HepG2 (cell line): ENCODE measurements at regions not wholly inside any gene's neighbourhood (a gene's known extent, or its start where the extent isn't known, plus 50 kb on each side); places are given as distances from the start of the nearest gene placed in this dataset.

Source experiments
- ATAC-seq: fragments of 200-7000 bp; cut with Tn5 transposase; 3 replicates; pipeline ENCODE4 v1.9.1; 2020; ENCODE audit warnings: mild to moderate bottlenecking, moderate library complexity
- BruUV-seq: library from RNA; stranded (reverse); fragments of 400-500 nt; replicated peaks from 2 replicates; lab custom pipeline; 2021; lab: Mats Ljungman, UMichigan
- CTCF ChIA-PET: fragments of 300-600 bp; formaldehyde crosslinking; extraction: SDS; loops from one replicate; lab custom pipeline; 2021; ENCODE audit warnings: low total read pairs, inconsistent platforms, low intra/inter-chr PET ratio; lab: Yijun Ruan, JAX
- POLR2A ChIA-PET: fragments of 350-600 bp; sonication (Branson Sonifier 250); formaldehyde crosslinking; loops from one replicate; lab custom pipeline; 2020; ENCODE audit warnings: antibody characterized with exemption, inconsistent platforms; lab: Yijun Ruan, JAX
- DNase-seq: peaks from one replicate; pipeline ENCODE4 v3.0.0-alpha.2; 2015; ENCODE audit warnings: low spot score
- FAIRE-seq: peaks from 3 replicates; lab custom pipeline; 2011; peaks lifted over from hg19 to GRCh38; lab: Jason Lieb, UNC
- H2AFZ ChIP-seq: one replicate; pipeline ENCODE4 v1.6.1; 2011; ENCODE audit warnings: low read length, inconsistent platforms
- H3K27ac ChIP-seq: fragments of 300-600 bp; 3 replicates; pipeline ENCODE4 v1.8.0; 2011; ENCODE audit warnings: mixed run types, mild to moderate bottlenecking, mixed read lengths, low read length, inconsistent platforms; ENCODE audit not compliant: insufficient read depth; ENCODE audit errors: extremely low read length
- H3K27me3 ChIP-seq, 2 experiments: fragments of 200-600 bp in 1 of 2; 2 replicates in 1 of 2; 3 replicates in 1 of 2; pipeline versions ENCODE4 v1.6.0 to v1.8.0; 2011; ENCODE audit warnings: low read length in 2 of 2, mild to moderate bottlenecking in 2 of 2, moderate library complexity in 2 of 2, inconsistent platforms in 1 of 2; ENCODE audit not compliant: insufficient read depth in 2 of 2, control insufficient read depth in 1 of 2
- H3K36me3 ChIP-seq, 2 experiments: fragments of 200-600 bp in 1 of 2; replicated peaks in 1 of 2; 2 replicates in 1 of 2; 3 replicates in 1 of 2; pipeline versions ENCODE4 v1.5.1 to v1.8.0; 2011; ENCODE audit warnings: low read length in 2 of 2, inconsistent platforms in 1 of 2; ENCODE audit not compliant: insufficient read depth in 2 of 2, control insufficient read depth in 1 of 2
- H3K4me1 ChIP-seq: 2 replicates; pipeline ENCODE4 v1.5.1; 2012; ENCODE audit warnings: low read length, inconsistent platforms; ENCODE audit not compliant: insufficient read depth
- H3K4me2 ChIP-seq: 2 replicates; pipeline ENCODE4 v1.6.0; 2011; ENCODE audit warnings: low read depth, low read length, inconsistent platforms
- H3K4me3 ChIP-seq, 3 experiments: fragments of 200-600 bp in 1 of 3; sonication (generic), shearing (Covaris generic) in 1 of 3; replicated peaks in 1 of 3; 2 replicates each; pipeline ENCODE4 v1.5.1; 2011 to 2016; ENCODE audit warnings: low read length in 3 of 3, inconsistent platforms in 2 of 3, low read depth in 2 of 3, mild to moderate bottlenecking in 2 of 3, control low read depth in 1 of 3, mixed read lengths in 1 of 3; ENCODE audit not compliant: insufficient read depth in 1 of 3
- H3K79me2 ChIP-seq: one replicate; pipeline ENCODE4 v1.6.1; 2011; ENCODE audit warnings: low read length, inconsistent platforms; ENCODE audit not compliant: insufficient read depth
- H3K9ac ChIP-seq: 2 replicates; pipeline ENCODE4 v1.6.0; 2011; ENCODE audit warnings: mild to moderate bottlenecking, low read depth, low read length, inconsistent platforms; ENCODE audit not compliant: insufficient read depth
- H3K9me3 ChIP-seq: 2 replicates; pipeline ENCODE4 v1.5.1; 2012; ENCODE audit warnings: mild to moderate bottlenecking, low read length
- H4K20me1 ChIP-seq: 2 replicates; pipeline ENCODE4 v1.6.0; 2011; ENCODE audit warnings: inconsistent platforms, mild to moderate bottlenecking, low read length, moderate library complexity; ENCODE audit not compliant: insufficient read depth
- RARG ChIP-seq: sonication (generic); formaldehyde crosslinking; IDR thresholded peaks from 2 replicates; pipeline ENCODE4 v1.4.0; 2020; ENCODE audit warnings: low read depth, mild to moderate bottlenecking, missing genetic modification reagents
- SP5 ChIP-seq: IDR thresholded peaks from 2 replicates; pipeline ENCODE4 v1.6.1; 2016; ENCODE audit warnings: low read depth, borderline replicate concordance
- TOPORS ChIP-seq: sonication (generic); formaldehyde crosslinking; IDR thresholded peaks from 2 replicates; pipeline ENCODE4 v1.8.0; 2023; ENCODE audit warnings: mild to moderate bottlenecking, missing genetic modification reagents
- ZNF468 ChIP-seq: sonication (generic); formaldehyde crosslinking; IDR thresholded peaks from 2 replicates; pipeline ENCODE4 v1.8.0; 2022; ENCODE audit warnings: mild to moderate bottlenecking, moderate library complexity, missing genetic modification reagents
- WGBS: methylation state at CpG from one replicate; pipeline ENCODE4 v1.1.6; 2017; ENCODE audit warnings: low lambda C conversion rate; 5-methylcytosine and 5-hydroxymethylcytosine counted together
- in situ Hi-C: cut with HindIII; loops from 2 replicates; pipeline ENCODE4 v1.10.0; 2017; ENCODE audit warnings: low pct_unique_long_range_greater_than_20kb; ENCODE audit not compliant: extremely low pct_ligation_motif_present
- intact Hi-C: fragments of 100-400 bp; cut with micrococcal nuclease; formaldehyde crosslinking; loops from one replicate; pipeline ENCODE4 v1.10.0; 2022; ENCODE audit not compliant: unreplicated experiment
- TF ChIP-seq, protein P1 (sequence below): sonication (generic); formaldehyde crosslinking; IDR thresholded peaks from 2 replicates; pipeline ENCODE4 v1.4.0; 2020; ENCODE audit warnings: missing genetic modification reagents, mild to moderate bottlenecking, borderline replicate concordance
- TF ChIP-seq, protein P2 (sequence below): sonication (generic); formaldehyde crosslinking; IDR thresholded peaks from 2 replicates; pipeline ENCODE4 v1.4.0; 2020; ENCODE audit warnings: missing genetic modification reagents, borderline replicate concordance

DNA sequence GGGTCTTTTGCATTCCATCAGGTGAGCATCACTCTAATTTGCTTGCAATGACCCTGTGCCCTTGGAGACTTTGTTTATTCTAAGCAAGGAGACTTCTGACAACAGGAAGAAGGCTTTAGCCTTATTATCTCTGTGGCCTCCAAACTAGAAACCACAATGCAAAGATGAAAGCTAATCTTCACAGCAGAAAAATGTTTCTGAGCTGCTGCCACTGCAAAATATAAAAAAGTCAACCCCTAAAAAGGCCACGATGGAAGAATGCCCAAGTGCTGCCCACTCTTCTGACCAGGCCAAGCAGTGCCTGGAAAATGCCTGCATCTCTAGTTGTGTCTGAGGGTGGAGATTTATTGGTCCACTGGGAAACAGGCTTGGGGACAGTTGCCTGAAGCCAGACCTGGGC, 299.9 kb downstream of the C7orf25 start:
- no peak for ATAC-seq
- Histone ChIP-seq H3K36me3 (no peaks in the 10 kb centered on the region), H3K4me2 (no peak overlapping the region), H3K27ac (no peak overlapping the region), H3K79me2 (no peaks in the 10 kb centered on the region)
- no peak for DNase-seq
- intact Hi-C loops: no loop called here
- FAIRE-seq: no peak
- TF ChIP-seq, protein P1, sequence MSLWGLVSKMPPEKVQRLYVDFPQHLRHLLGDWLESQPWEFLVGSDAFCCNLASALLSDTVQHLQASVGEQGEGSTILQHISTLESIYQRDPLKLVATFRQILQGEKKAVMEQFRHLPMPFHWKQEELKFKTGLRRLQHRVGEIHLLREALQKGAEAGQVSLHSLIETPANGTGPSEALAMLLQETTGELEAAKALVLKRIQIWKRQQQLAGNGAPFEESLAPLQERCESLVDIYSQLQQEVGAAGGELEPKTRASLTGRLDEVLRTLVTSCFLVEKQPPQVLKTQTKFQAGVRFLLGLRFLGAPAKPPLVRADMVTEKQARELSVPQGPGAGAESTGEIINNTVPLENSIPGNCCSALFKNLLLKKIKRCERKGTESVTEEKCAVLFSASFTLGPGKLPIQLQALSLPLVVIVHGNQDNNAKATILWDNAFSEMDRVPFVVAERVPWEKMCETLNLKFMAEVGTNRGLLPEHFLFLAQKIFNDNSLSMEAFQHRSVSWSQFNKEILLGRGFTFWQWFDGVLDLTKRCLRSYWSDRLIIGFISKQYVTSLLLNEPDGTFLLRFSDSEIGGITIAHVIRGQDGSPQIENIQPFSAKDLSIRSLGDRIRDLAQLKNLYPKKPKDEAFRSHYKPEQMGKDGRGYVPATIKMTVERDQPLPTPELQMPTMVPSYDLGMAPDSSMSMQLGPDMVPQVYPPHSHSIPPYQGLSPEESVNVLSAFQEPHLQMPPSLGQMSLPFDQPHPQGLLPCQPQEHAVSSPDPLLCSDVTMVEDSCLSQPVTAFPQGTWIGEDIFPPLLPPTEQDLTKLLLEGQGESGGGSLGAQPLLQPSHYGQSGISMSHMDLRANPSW (CRISPR knock-in tag): no peak
- TF ChIP-seq SP5 (no peak), ZNF468 (no peak), TOPORS (CRISPR knock-in tag) (no peak), RARG (CRISPR knock-in tag) (no peak)
- TF ChIP-seq, protein P2, sequence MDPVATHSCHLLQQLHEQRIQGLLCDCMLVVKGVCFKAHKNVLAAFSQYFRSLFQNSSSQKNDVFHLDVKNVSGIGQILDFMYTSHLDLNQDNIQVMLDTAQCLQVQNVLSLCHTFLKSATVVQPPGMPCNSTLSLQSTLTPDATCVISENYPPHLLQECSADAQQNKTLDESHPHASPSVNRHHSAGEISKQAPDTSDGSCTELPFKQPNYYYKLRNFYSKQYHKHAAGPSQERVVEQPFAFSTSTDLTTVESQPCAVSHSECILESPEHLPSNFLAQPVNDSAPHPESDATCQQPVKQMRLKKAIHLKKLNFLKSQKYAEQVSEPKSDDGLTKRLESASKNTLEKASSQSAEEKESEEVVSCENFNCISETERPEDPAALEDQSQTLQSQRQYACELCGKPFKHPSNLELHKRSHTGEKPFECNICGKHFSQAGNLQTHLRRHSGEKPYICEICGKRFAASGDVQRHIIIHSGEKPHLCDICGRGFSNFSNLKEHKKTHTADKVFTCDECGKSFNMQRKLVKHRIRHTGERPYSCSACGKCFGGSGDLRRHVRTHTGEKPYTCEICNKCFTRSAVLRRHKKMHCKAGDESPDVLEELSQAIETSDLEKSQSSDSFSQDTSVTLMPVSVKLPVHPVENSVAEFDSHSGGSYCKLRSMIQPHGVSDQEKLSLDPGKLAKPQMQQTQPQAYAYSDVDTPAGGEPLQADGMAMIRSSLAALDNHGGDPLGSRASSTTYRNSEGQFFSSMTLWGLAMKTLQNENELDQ: no peak
- TF ChIP-seq, all 625 proteins: peak for 0
- BruUV-seq: no TSS peak
- H2AFZ ChIP-seq: no peak overlapping the region
- H3K9ac ChIP-seq: no peak overlapping the region
- H3K4me1 ChIP-seq: no peaks in the 10 kb centered on the region
- no peak overlapping the region for H3K4me3 ChIP-seq
- in situ Hi-C loops: no loop called here
- H4K20me1 ChIP-seq: no peaks in the 10 kb centered on the region
- ChIA-PET CTCF (no interaction called here), POLR2A (no interaction called here)
- H3K9me3 ChIP-seq: no peaks in the 10 kb centered on the region
- no peaks in the 10 kb centered on the region for H3K27me3 ChIP-seq
- WGBS: 10% methylated on average over 1 of the region's 1 CpG
